ENCODE measurements at regions not wholly inside any gene's neighbourhood (a gene's known extent, or its start where the extent isn't known, plus 50 kb on each side); places are given as distances from the start of the nearest gene placed in this dataset.

DNA sequence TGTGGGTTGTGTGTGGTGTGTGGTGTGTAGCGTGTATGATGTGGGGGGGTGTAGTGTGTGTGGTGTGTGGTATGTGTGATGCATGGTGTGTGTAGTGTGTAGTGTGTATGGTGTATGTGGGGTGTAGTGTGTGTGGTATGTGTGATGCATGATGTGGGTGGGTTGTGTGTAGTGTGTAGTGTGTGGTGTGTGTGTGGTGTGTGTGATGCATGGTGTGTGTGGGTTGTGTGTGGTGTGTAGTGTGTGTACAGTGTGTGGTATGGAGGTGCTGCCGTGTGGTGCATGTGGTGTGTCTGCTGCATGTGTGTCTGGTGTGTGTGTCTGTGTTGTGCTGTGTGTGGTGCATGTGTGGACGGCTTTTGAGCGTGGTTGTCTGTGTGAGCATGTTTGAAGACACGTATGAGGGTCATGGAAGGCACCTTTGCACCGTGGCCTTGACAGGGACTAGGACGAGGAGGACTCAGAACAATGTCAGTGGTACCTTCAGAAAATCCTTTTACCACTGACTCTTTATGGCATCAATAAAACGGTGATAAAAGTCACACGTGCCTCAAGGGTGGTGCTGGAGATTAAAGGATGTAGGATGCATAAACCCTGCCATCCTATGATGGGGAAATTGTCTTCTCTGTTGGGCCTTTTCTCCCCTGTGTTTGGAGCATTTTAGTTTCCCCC is 328.7 kb upstream of the B3GAT1 start:
- ATAC-seq (ENCODE audit: low read depth) (no peak), DNase-seq (no peak)
- Mint-ChIP-seq H3K27ac (no peak overlapping the region), H3K4me1 (no peaks in the 10 kb centered on the region), H3K9me3 (ENCODE audit: insufficient read depth) (no peaks in the 10 kb centered on the region), H3K27me3 (peaks cover 4% of the 10 kb centered on the region), H3K4me3 (no peak overlapping the region)
- ChIA-PET CTCF (no interaction called here), POLR2A (no interaction called here)
- H3K36me3 ChIP-seq (replicated peaks in 1 of 2; ENCODE audit: control extremely low read depth in 1 of 2, control insufficient read depth in 1 of 2, extremely low read depth in 1 of 2, insufficient read depth in 2 of 2, low read length in 1 of 2) = no peaks in the 10 kb centered on the region
- H3K4me2 ChIP-seq (replicated peaks; ENCODE audit: low read depth, low read length, poor library complexity, severe bottlenecking) = no peak overlapping the region
- WGBS (ENCODE audit: insufficient coverage) = 87% methylated on average over 6 of the region's 9 CpGs
- no peak overlapping the region for H3K27ac ChIP-seq (ENCODE audit: low read length in 2 of 2)
- H2AFZ ChIP-seq (ENCODE audit: insufficient read depth, low read depth, low read length, poor library complexity, severe bottlenecking) = no peak overlapping the region
- no peaks in the 10 kb centered on the region for H4K20me1 ChIP-seq (ENCODE audit: control insufficient read depth, insufficient read depth, low read length, poor library complexity, severe bottlenecking)
- no peak for TF ChIP-seq EZH2 (IDR thresholded peaks at IDR 0.05; ENCODE audit: borderline replicate concordance, insufficient read depth, low read depth, low read length, poor library complexity, severe bottlenecking)
- peaks cover 0 to 2% (median 0%) of the 10 kb centered on the region in 3 donors for H3K9me3 ChIP-seq (ENCODE audit: control extremely low read depth in 1 of 3, control insufficient read depth in 2 of 3, insufficient read depth in 1 of 3, low read length in 2 of 3)
- H3K4me3 ChIP-seq (ENCODE audit: control extremely low read depth in 1 of 5, extremely low read depth in 1 of 5, insufficient read depth in 1 of 5, low read depth in 2 of 5, low read length in 4 of 5) = no peak overlapping the region
- H3K9ac ChIP-seq (ENCODE audit: low read length) = no peak overlapping the region
- H3K27me3 ChIP-seq (replicated peaks in 1 of 4; ENCODE audit: control extremely low read depth in 1 of 4, control insufficient read depth in 3 of 4, insufficient read depth in 4 of 4, low read length in 3 of 4) = no peaks in the 10 kb centered on the region
- H3K4me1 ChIP-seq (ENCODE audit: control insufficient read depth in 2 of 2, insufficient read depth in 2 of 2, low read length in 2 of 2) = no peaks in the 10 kb centered on the region
- H3K79me2 ChIP-seq (ENCODE audit: control insufficient read depth, insufficient read depth, low read length) = no peaks in the 10 kb centered on the region
- intact Hi-C loops (cut with micrococcal nuclease) = no loop called here

DNA sequence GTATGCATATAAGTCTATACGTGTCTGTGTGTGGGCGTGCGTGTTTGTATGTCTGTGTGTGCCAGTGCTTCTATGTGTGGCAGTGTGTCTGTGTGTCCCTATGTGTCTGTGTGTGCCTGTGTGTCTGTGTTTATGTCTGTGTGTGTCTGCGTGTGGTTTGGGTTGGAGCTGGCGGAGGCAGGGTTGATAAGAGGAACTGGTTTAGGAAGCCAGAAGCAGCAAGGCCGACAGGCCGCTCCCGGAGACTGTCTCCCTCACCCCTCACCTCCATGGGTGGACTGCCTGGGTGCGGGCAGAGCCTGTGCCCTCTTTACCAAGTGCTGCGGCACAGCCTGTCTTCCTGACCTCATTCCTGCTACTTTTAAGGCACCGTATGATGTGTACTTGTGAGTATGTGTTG is 327.1 kb upstream of the B3GAT1 start:
- H2AFZ ChIP-seq (ENCODE audit: insufficient read depth, low read depth, low read length, poor library complexity, severe bottlenecking) = no peak overlapping the region
- Mint-ChIP-seq H3K9me3 (ENCODE audit: insufficient read depth) (no peaks in the 10 kb centered on the region), H3K27me3 (peaks cover 4% of the 10 kb centered on the region), H3K4me1 (no peaks in the 10 kb centered on the region), H3K4me3 (no peak overlapping the region), H3K27ac (no peak overlapping the region)
- H4K20me1 ChIP-seq (ENCODE audit: control insufficient read depth, insufficient read depth, low read length, poor library complexity, severe bottlenecking) = no peaks in the 10 kb centered on the region
- no peak overlapping the region for H3K27ac ChIP-seq (ENCODE audit: low read length in 2 of 2)
- DNase-seq (no peak), ATAC-seq (ENCODE audit: low read depth) (no peak)
- TF ChIP-seq, protein P1, sequence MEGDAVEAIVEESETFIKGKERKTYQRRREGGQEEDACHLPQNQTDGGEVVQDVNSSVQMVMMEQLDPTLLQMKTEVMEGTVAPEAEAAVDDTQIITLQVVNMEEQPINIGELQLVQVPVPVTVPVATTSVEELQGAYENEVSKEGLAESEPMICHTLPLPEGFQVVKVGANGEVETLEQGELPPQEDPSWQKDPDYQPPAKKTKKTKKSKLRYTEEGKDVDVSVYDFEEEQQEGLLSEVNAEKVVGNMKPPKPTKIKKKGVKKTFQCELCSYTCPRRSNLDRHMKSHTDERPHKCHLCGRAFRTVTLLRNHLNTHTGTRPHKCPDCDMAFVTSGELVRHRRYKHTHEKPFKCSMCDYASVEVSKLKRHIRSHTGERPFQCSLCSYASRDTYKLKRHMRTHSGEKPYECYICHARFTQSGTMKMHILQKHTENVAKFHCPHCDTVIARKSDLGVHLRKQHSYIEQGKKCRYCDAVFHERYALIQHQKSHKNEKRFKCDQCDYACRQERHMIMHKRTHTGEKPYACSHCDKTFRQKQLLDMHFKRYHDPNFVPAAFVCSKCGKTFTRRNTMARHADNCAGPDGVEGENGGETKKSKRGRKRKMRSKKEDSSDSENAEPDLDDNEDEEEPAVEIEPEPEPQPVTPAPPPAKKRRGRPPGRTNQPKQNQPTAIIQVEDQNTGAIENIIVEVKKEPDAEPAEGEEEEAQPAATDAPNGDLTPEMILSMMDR (IDR thresholded peaks at IDR 0.05) = no peak
- no peak for TF ChIP-seq EZH2 (IDR thresholded peaks at IDR 0.05; ENCODE audit: borderline replicate concordance, insufficient read depth, low read depth, low read length, poor library complexity, severe bottlenecking)
- H3K4me3 ChIP-seq (ENCODE audit: control extremely low read depth in 1 of 5, extremely low read depth in 1 of 5, insufficient read depth in 1 of 5, low read depth in 2 of 5, low read length in 4 of 5) = no peak overlapping the region
- peaks cover 0 to 2% (median 0%) of the 10 kb centered on the region in 3 donors for H3K9me3 ChIP-seq (ENCODE audit: control extremely low read depth in 1 of 3, control insufficient read depth in 2 of 3, insufficient read depth in 1 of 3, low read length in 2 of 3)
- H3K9ac ChIP-seq (ENCODE audit: low read length) = no peak overlapping the region
- no peaks in the 10 kb centered on the region for H3K79me2 ChIP-seq (ENCODE audit: control insufficient read depth, insufficient read depth, low read length)
- intact Hi-C loops (cut with micrococcal nuclease) = no loop called here
- H3K4me2 ChIP-seq (replicated peaks; ENCODE audit: low read depth, low read length, poor library complexity, severe bottlenecking) = no peak overlapping the region
- ChIA-PET POLR2A (no interaction called here), CTCF (no interaction called here)
- WGBS (ENCODE audit: insufficient coverage) = 94% methylated on average over 5 of the region's 11 CpGs
- H3K36me3 ChIP-seq (replicated peaks in 1 of 2; ENCODE audit: control extremely low read depth in 1 of 2, control insufficient read depth in 1 of 2, extremely low read depth in 1 of 2, insufficient read depth in 2 of 2, low read length in 1 of 2) = no peaks in the 10 kb centered on the region
- no peaks in the 10 kb centered on the region for H3K27me3 ChIP-seq (replicated peaks in 1 of 4; ENCODE audit: control extremely low read depth in 1 of 4, control insufficient read depth in 3 of 4, insufficient read depth in 4 of 4, low read length in 3 of 4)
- H3K4me1 ChIP-seq (ENCODE audit: control insufficient read depth in 2 of 2, insufficient read depth in 2 of 2, low read length in 2 of 2) = no peaks in the 10 kb centered on the region
